ENCODE measurements at regions not wholly inside any gene's neighbourhood (a gene's known extent, or its start where the extent isn't known, plus 50 kb on each side); places are given as distances from the start of the nearest gene placed in this dataset.

- Histone ChIP-seq H3K4me3 (ENCODE audit: low read depth in 1 of 2, low read length in 2 of 2) (no peak overlapping the region), H3K9me3 (ENCODE audit: control insufficient read depth in 1 of 2, low read length in 2 of 2) (peaks cover 0 to 6% of the 10 kb centered on the region in 2 donors), H3K27ac (ENCODE audit: low read depth, low read length) (no peak overlapping the region), H3K4me1 (ENCODE audit: control insufficient read depth in 1 of 2, insufficient read depth in 2 of 2, low read length in 2 of 2) (no peaks in the 10 kb centered on the region), H3K36me3 (ENCODE audit: control insufficient read depth in 1 of 2, insufficient read depth in 2 of 2, low read length in 2 of 2) (no peaks in the 10 kb centered on the region), H3K27me3 (ENCODE audit: control insufficient read depth in 1 of 2, insufficient read depth in 2 of 2, low read length in 2 of 2) (no peaks in the 10 kb centered on the region), H3K9ac (ENCODE audit: low read depth in 1 of 2, low read length in 2 of 2) (no peak overlapping the region)
Observed at GRCh38 chr16:64540434-64540833, 581.4 kb downstream of the CDH11 start.

GRCh38 chr16:64539811-64540371, 582.0 kb downstream of the CDH11 start:
- Histone ChIP-seq H3K27me3 (ENCODE audit: control insufficient read depth in 1 of 2, insufficient read depth in 2 of 2, low read length in 2 of 2) (no peaks in the 10 kb centered on the region), H3K4me1 (ENCODE audit: control insufficient read depth in 1 of 2, insufficient read depth in 2 of 2, low read length in 2 of 2) (no peaks in the 10 kb centered on the region), H3K4me3 (ENCODE audit: low read depth in 1 of 2, low read length in 2 of 2) (no peak overlapping the region), H3K9ac (ENCODE audit: low read depth in 1 of 2, low read length in 2 of 2) (no peak overlapping the region), H3K9me3 (ENCODE audit: control insufficient read depth in 1 of 2, low read length in 2 of 2) (peaks cover 0 to 4% of the 10 kb centered on the region in 2 donors), H3K36me3 (ENCODE audit: control insufficient read depth in 1 of 2, insufficient read depth in 2 of 2, low read length in 2 of 2) (no peaks in the 10 kb centered on the region), H3K27ac (ENCODE audit: low read depth, low read length) (no peak overlapping the region)

- H3K4me3 ChIP-seq (ENCODE audit: low read depth in 1 of 2, low read length in 2 of 2) = no peak overlapping the region
- H3K4me1 ChIP-seq (ENCODE audit: control insufficient read depth in 1 of 2, insufficient read depth in 2 of 2, low read length in 2 of 2) = no peaks in the 10 kb centered on the region
- no peaks in the 10 kb centered on the region for H3K27me3 ChIP-seq (ENCODE audit: control insufficient read depth in 1 of 2, insufficient read depth in 2 of 2, low read length in 2 of 2)
- no peaks in the 10 kb centered on the region for H3K9me3 ChIP-seq (ENCODE audit: control insufficient read depth in 1 of 2, low read length in 2 of 2)
- H3K9ac ChIP-seq (ENCODE audit: low read depth in 1 of 2, low read length in 2 of 2) = no peak overlapping the region
- no peak overlapping the region for H3K27ac ChIP-seq (ENCODE audit: low read depth, low read length)
- no peaks in the 10 kb centered on the region for H3K36me3 ChIP-seq (ENCODE audit: control insufficient read depth in 1 of 2, insufficient read depth in 2 of 2, low read length in 2 of 2)
Observed at GRCh38 chr16:64534180-64534780, 587.6 kb downstream of the CDH11 start.

- H3K36me3 ChIP-seq (ENCODE audit: control insufficient read depth in 1 of 2, insufficient read depth in 2 of 2, low read length in 2 of 2) = no peaks in the 10 kb centered on the region
- no peak overlapping the region for H3K27ac ChIP-seq (ENCODE audit: low read depth, low read length)
- no peaks in the 10 kb centered on the region for H3K9me3 ChIP-seq (ENCODE audit: control insufficient read depth in 1 of 2, low read length in 2 of 2)
- H3K9ac ChIP-seq (ENCODE audit: low read depth in 1 of 2, low read length in 2 of 2) = no peak overlapping the region
- H3K4me1 ChIP-seq (ENCODE audit: control insufficient read depth in 1 of 2, insufficient read depth in 2 of 2, low read length in 2 of 2) = no peaks in the 10 kb centered on the region
- no peak overlapping the region for H3K4me3 ChIP-seq (ENCODE audit: low read depth in 1 of 2, low read length in 2 of 2)
- H3K27me3 ChIP-seq (ENCODE audit: control insufficient read depth in 1 of 2, insufficient read depth in 2 of 2, low read length in 2 of 2) = no peaks in the 10 kb centered on the region
Observed at GRCh38 chr16:64532691-64533090, 589.2 kb downstream of the CDH11 start.

GRCh38 chr16:64532117-64532516, 589.7 kb downstream of the CDH11 start:
- no peaks in the 10 kb centered on the region for H3K9me3 ChIP-seq (ENCODE audit: control insufficient read depth in 1 of 2, low read length in 2 of 2)
- no peaks in the 10 kb centered on the region for H3K4me1 ChIP-seq (ENCODE audit: control insufficient read depth in 1 of 2, insufficient read depth in 2 of 2, low read length in 2 of 2)
- no peak overlapping the region for H3K4me3 ChIP-seq (ENCODE audit: low read depth in 1 of 2, low read length in 2 of 2)
- H3K27ac ChIP-seq (ENCODE audit: low read depth, low read length) = no peak overlapping the region
- no peaks in the 10 kb centered on the region for H3K27me3 ChIP-seq (ENCODE audit: control insufficient read depth in 1 of 2, insufficient read depth in 2 of 2, low read length in 2 of 2)
- no peaks in the 10 kb centered on the region for H3K36me3 ChIP-seq (ENCODE audit: control insufficient read depth in 1 of 2, insufficient read depth in 2 of 2, low read length in 2 of 2)
- H3K9ac ChIP-seq (ENCODE audit: low read depth in 1 of 2, low read length in 2 of 2) = no peak overlapping the region

GRCh38 chr16:64531401-64531800, 590.5 kb downstream of the CDH11 start:
- no peak overlapping the region for H3K4me3 ChIP-seq (ENCODE audit: low read depth in 1 of 2, low read length in 2 of 2)
- no peaks in the 10 kb centered on the region for H3K9me3 ChIP-seq (ENCODE audit: control insufficient read depth in 1 of 2, low read length in 2 of 2)
- H3K36me3 ChIP-seq (ENCODE audit: control insufficient read depth in 1 of 2, insufficient read depth in 2 of 2, low read length in 2 of 2) = no peaks in the 10 kb centered on the region
- no peaks in the 10 kb centered on the region for H3K27me3 ChIP-seq (ENCODE audit: control insufficient read depth in 1 of 2, insufficient read depth in 2 of 2, low read length in 2 of 2)
- H3K4me1 ChIP-seq (ENCODE audit: control insufficient read depth in 1 of 2, insufficient read depth in 2 of 2, low read length in 2 of 2) = no peaks in the 10 kb centered on the region
- no peak overlapping the region for H3K27ac ChIP-seq (ENCODE audit: low read depth, low read length)
- H3K9ac ChIP-seq (ENCODE audit: low read depth in 1 of 2, low read length in 2 of 2) = no peak overlapping the region

GRCh38 chr16:64522548-64522947, 599.3 kb downstream of the CDH11 start:
- Histone ChIP-seq H3K4me3 (ENCODE audit: low read depth in 1 of 2, low read length in 2 of 2) (no peak overlapping the region), H3K36me3 (ENCODE audit: control insufficient read depth in 1 of 2, insufficient read depth in 2 of 2, low read length in 2 of 2) (no peaks in the 10 kb centered on the region), H3K27ac (ENCODE audit: low read depth, low read length) (no peak overlapping the region), H3K9ac (ENCODE audit: low read depth in 1 of 2, low read length in 2 of 2) (no peak overlapping the region), H3K27me3 (ENCODE audit: control insufficient read depth in 1 of 2, insufficient read depth in 2 of 2, low read length in 2 of 2) (no peaks in the 10 kb centered on the region), H3K9me3 (ENCODE audit: control insufficient read depth in 1 of 2, low read length in 2 of 2) (no peaks in the 10 kb centered on the region), H3K4me1 (ENCODE audit: control insufficient read depth in 1 of 2, insufficient read depth in 2 of 2, low read length in 2 of 2) (no peaks in the 10 kb centered on the region)

DNA sequence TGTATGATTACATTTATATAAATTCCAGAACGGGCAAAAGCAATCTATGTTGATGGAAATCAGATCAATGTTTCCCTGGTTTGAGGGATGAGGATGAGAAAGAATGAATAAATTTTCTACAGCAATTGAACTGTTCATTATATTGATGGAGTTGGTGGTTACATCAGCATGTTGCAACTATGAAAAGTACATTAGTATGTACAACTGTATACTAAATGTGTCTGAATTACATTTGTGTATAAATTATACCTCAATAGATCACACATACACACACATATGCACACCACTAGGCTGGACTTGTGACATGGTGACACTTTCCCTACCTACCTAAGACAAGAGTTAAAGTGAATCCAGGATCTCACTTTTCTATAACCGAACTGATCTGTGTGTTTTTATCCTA, 608.0 kb downstream of the CDH11 start:
- Histone ChIP-seq H3K9ac (ENCODE audit: low read depth in 1 of 2, low read length in 2 of 2) (no peak overlapping the region), H3K4me3 (ENCODE audit: low read depth in 1 of 2, low read length in 2 of 2) (no peak overlapping the region), H3K27me3 (ENCODE audit: control insufficient read depth in 1 of 2, insufficient read depth in 2 of 2, low read length in 2 of 2) (no peaks in the 10 kb centered on the region), H3K36me3 (ENCODE audit: control insufficient read depth in 1 of 2, insufficient read depth in 2 of 2, low read length in 2 of 2) (no peaks in the 10 kb centered on the region), H3K9me3 (ENCODE audit: control insufficient read depth in 1 of 2, low read length in 2 of 2) (no peaks in the 10 kb centered on the region), H3K4me1 (ENCODE audit: control insufficient read depth in 1 of 2, insufficient read depth in 2 of 2, low read length in 2 of 2) (no peaks in the 10 kb centered on the region), H3K27ac (ENCODE audit: low read depth, low read length) (no peak overlapping the region)

- no peak overlapping the region for H3K27ac ChIP-seq (ENCODE audit: low read depth, low read length)
- no peaks in the 10 kb centered on the region for H3K4me1 ChIP-seq (ENCODE audit: control insufficient read depth in 1 of 2, insufficient read depth in 2 of 2, low read length in 2 of 2)
- H3K4me3 ChIP-seq (ENCODE audit: low read depth in 1 of 2, low read length in 2 of 2) = no peak overlapping the region
- H3K9ac ChIP-seq (ENCODE audit: low read depth in 1 of 2, low read length in 2 of 2) = no peak overlapping the region
- H3K27me3 ChIP-seq (ENCODE audit: control insufficient read depth in 1 of 2, insufficient read depth in 2 of 2, low read length in 2 of 2) = no peaks in the 10 kb centered on the region
- peaks cover 0 to 4% of the 10 kb centered on the region in 2 donors for H3K9me3 ChIP-seq (ENCODE audit: control insufficient read depth in 1 of 2, low read length in 2 of 2)
- no peaks in the 10 kb centered on the region for H3K36me3 ChIP-seq (ENCODE audit: control insufficient read depth in 1 of 2, insufficient read depth in 2 of 2, low read length in 2 of 2)
Observed at GRCh38 chr16:64507240-64508024, 614.4 kb downstream of the CDH11 start.

DNA sequence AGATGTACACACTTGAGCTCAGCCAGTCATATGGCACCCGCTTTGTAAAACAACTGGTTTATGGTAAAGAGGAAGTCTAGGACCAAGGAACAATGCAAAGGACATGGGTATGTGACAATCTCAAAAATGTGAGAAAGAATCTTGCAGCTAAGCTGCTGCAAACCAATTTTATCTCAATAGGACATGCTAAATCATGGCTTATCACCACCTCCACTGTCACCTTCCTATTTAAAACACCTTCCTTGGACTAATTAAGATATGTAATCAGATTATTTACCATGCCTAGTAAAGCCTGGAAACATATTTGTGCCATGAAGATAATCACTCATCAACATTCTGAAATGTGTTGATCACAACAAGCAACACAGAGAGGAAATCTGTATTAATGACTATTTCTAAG, 622.7 kb downstream of the CDH11 start:
- Histone ChIP-seq H3K9ac (ENCODE audit: low read depth in 1 of 2, low read length in 2 of 2) (no peak overlapping the region), H3K27ac (ENCODE audit: low read depth, low read length) (no peak overlapping the region), H3K9me3 (ENCODE audit: control insufficient read depth in 1 of 2, low read length in 2 of 2) (no peaks in the 10 kb centered on the region), H3K36me3 (ENCODE audit: control insufficient read depth in 1 of 2, insufficient read depth in 2 of 2, low read length in 2 of 2) (no peaks in the 10 kb centered on the region), H3K4me3 (ENCODE audit: low read depth in 1 of 2, low read length in 2 of 2) (no peak overlapping the region), H3K27me3 (ENCODE audit: control insufficient read depth in 1 of 2, insufficient read depth in 2 of 2, low read length in 2 of 2) (no peaks in the 10 kb centered on the region), H3K4me1 (ENCODE audit: control insufficient read depth in 1 of 2, insufficient read depth in 2 of 2, low read length in 2 of 2) (no peaks in the 10 kb centered on the region)
